ENCODE measurements at regions not wholly inside any gene's neighbourhood (a gene's known extent, or its start where the extent isn't known, plus 50 kb on each side); places are given as distances from the start of the nearest gene placed in this dataset.

GRCh38 chr4:153075836-153076518, 128.3 kb upstream of the TRIM2 start:
- no peak for DNase-seq
- Histone ChIP-seq H3K36me3 (no peaks in the 10 kb centered on the region), H3K27me3 (no peaks in the 10 kb centered on the region), H3K9me3 (no peaks in the 10 kb centered on the region), H3K4me3 (no peak overlapping the region), H3K27ac (no peak overlapping the region), H3K4me1 (no peaks in the 10 kb centered on the region)
- no peak for TF ChIP-seq CTCF (IDR thresholded peaks at IDR 0.05)
- TF ChIP-seq POLR2A (IDR thresholded peaks at IDR 0.05) = no peak
- intact Hi-C loops (cut with DNase I; ENCODE audit: low total_unique reads) = no loop called here

- Histone ChIP-seq H3K36me3 (no peaks in the 10 kb centered on the region), H3K4me3 (no peak overlapping the region), H3K4me1 (no peaks in the 10 kb centered on the region), H3K27ac (no peak overlapping the region), H3K9me3 (no peaks in the 10 kb centered on the region), H3K27me3 (no peaks in the 10 kb centered on the region)
- TF ChIP-seq CTCF (IDR thresholded peaks at IDR 0.05) (no peak), POLR2A (IDR thresholded peaks at IDR 0.05) (no peak)
- intact Hi-C loops (cut with DNase I; ENCODE audit: low total_unique reads) = no loop called here
- DNase-seq = no peak
Measured at GRCh38 chr4:153076861-153077260, 127.4 kb upstream of the TRIM2 start.

- Histone ChIP-seq H3K9me3 (no peaks in the 10 kb centered on the region), H3K27ac (no peak overlapping the region), H3K4me1 (no peaks in the 10 kb centered on the region), H3K4me3 (no peak overlapping the region), H3K36me3 (no peaks in the 10 kb centered on the region), H3K27me3 (no peaks in the 10 kb centered on the region)
- TF ChIP-seq CTCF (IDR thresholded peaks at IDR 0.05) (no peak), POLR2A (IDR thresholded peaks at IDR 0.05) (no peak)
- no peak for DNase-seq
- intact Hi-C loops (cut with DNase I; ENCODE audit: low total_unique reads) = no loop called here
Measured at GRCh38 chr4:153079857-153080391, 124.3 kb upstream of the TRIM2 start.

GRCh38 chr4:153081006-153081580, 123.2 kb upstream of the TRIM2 start:
- Histone ChIP-seq H3K9me3 (no peaks in the 10 kb centered on the region), H3K4me1 (no peaks in the 10 kb centered on the region), H3K36me3 (no peaks in the 10 kb centered on the region), H3K4me3 (no peak overlapping the region), H3K27ac (no peak overlapping the region), H3K27me3 (no peaks in the 10 kb centered on the region)
- TF ChIP-seq CTCF (IDR thresholded peaks at IDR 0.05) (no peak), POLR2A (IDR thresholded peaks at IDR 0.05) (no peak)
- no peak for DNase-seq
- intact Hi-C loops (cut with DNase I; ENCODE audit: low total_unique reads) = no loop called here

GRCh38 chr4:153081693-153082092, 122.5 kb upstream of the TRIM2 start:
- Histone ChIP-seq H3K27ac (no peak overlapping the region), H3K36me3 (no peaks in the 10 kb centered on the region), H3K27me3 (no peaks in the 10 kb centered on the region), H3K9me3 (no peaks in the 10 kb centered on the region), H3K4me1 (no peaks in the 10 kb centered on the region), H3K4me3 (no peak overlapping the region)
- DNase-seq = no peak
- intact Hi-C loops (cut with DNase I; ENCODE audit: low total_unique reads) = no loop called here
- no peak for TF ChIP-seq CTCF (IDR thresholded peaks at IDR 0.05)
